OCI-LY1 (cell line): ENCODE measurements at regions not wholly inside any gene's neighbourhood (a gene's known extent, or its start where the extent isn't known, plus 50 kb on each side); places are given as distances from the start of the nearest gene placed in this dataset.

Experiments used
- H2AFZ ChIP-seq: fragments of 200-600 bp; sonication (generic), shearing (Covaris generic); 2 replicates; pipeline ENCODE4 v1.6.0; 2014; ENCODE audit warnings: antibody characterized with exemption, mild to moderate bottlenecking, low read length
- H3F3A ChIP-seq: fragments of 200-600 bp; sonication (generic), shearing (Covaris generic); 2 replicates; pipeline ENCODE4 v1.6.0; 2014; ENCODE audit warnings: mild to moderate bottlenecking, antibody characterized with exemption, low read length, moderate library complexity; ENCODE audit not compliant: insufficient read depth
- H3K27ac ChIP-seq: fragments of 200-600 bp; sonication (generic); 2 replicates; pipeline ENCODE4 v1.5.1; 2014; ENCODE audit warnings: low read length, mixed run types, mild to moderate bottlenecking, low read depth; ENCODE audit not compliant: poor library complexity, severe bottlenecking
- H3K27me3 ChIP-seq: fragments of 200-600 bp; sonication (generic); 2 replicates; pipeline ENCODE4 v1.6.0; 2014; ENCODE audit warnings: antibody characterized with exemption, mild to moderate bottlenecking, low read length, moderate library complexity; ENCODE audit not compliant: insufficient read depth
- H3K36me3 ChIP-seq: fragments of 200-600 bp; sonication (generic); 2 replicates; pipeline ENCODE4 v1.6.1; 2014; ENCODE audit warnings: mild to moderate bottlenecking, antibody characterized with exemption, low read length, moderate library complexity, mixed read lengths; ENCODE audit not compliant: insufficient read depth
- H3K4me1 ChIP-seq: fragments of 200-600 bp; sonication (generic); 2 replicates; pipeline ENCODE4 v1.5.1; 2014; ENCODE audit warnings: mild to moderate bottlenecking, low read length, moderate library complexity; ENCODE audit not compliant: insufficient read depth, severe bottlenecking
- H3K4me2 ChIP-seq: fragments of 200-600 bp; sonication (generic), shearing (Covaris generic); 2 replicates; pipeline ENCODE4 v1.6.1; 2014; ENCODE audit warnings: low read length
- H3K4me3 ChIP-seq: fragments of 200-600 bp; sonication (generic); 2 replicates; pipeline ENCODE4 v1.5.1; 2014; ENCODE audit warnings: low read length, low read depth, mild to moderate bottlenecking, mixed read lengths; ENCODE audit not compliant: poor library complexity, severe bottlenecking
- H3K79me2 ChIP-seq: fragments of 200-600 bp; shearing (Covaris generic); 2 replicates; pipeline ENCODE4 v1.6.1; 2016; ENCODE audit warnings: mixed run types, low read length, mixed read lengths; ENCODE audit not compliant: insufficient read depth
- H3K9ac ChIP-seq: fragments of 200-600 bp; sonication (generic), shearing (Covaris generic); 2 replicates; pipeline ENCODE4 v1.6.1; 2014; ENCODE audit warnings: mild to moderate bottlenecking, low read length, mixed read lengths
- H3K9me2 ChIP-seq: fragments of 200-600 bp; sonication (generic), shearing (Covaris generic); 2 replicates; pipeline ENCODE4 v1.6.1; 2014; ENCODE audit warnings: low read depth, mild to moderate bottlenecking, low read length, mixed read lengths
- H3K9me3 ChIP-seq: fragments of 200-600 bp; shearing (Covaris generic); 2 replicates; pipeline ENCODE4 v1.6.1; 2014; ENCODE audit warnings: low read length, mixed read lengths
- H4K20me1 ChIP-seq: fragments of 200-600 bp; sonication (generic), shearing (Covaris generic); 2 replicates; pipeline ENCODE4 v1.6.0; 2016; ENCODE audit warnings: mild to moderate bottlenecking, low read length; ENCODE audit not compliant: insufficient read depth
- EZH2 ChIP-seq: fragments of 200-600 bp; sonication (generic), shearing (Covaris generic); IDR thresholded peaks from 2 replicates; pipeline ENCODE4 v1.8.0; 2017; ENCODE audit warnings: borderline replicate concordance, mixed run types, mild to moderate bottlenecking, antibody characterized with exemption, low read length, moderate library complexity, mixed read lengths
- TF ChIP-seq, protein P1 (sequence below): fragments of 200-600 bp; sonication (generic), shearing (Covaris generic); IDR thresholded peaks from 2 replicates; pipeline ENCODE4 v1.5.1; 2017; ENCODE audit warnings: mild to moderate bottlenecking, antibody characterized with exemption, low read length, moderate library complexity, mixed read lengths

DNA sequence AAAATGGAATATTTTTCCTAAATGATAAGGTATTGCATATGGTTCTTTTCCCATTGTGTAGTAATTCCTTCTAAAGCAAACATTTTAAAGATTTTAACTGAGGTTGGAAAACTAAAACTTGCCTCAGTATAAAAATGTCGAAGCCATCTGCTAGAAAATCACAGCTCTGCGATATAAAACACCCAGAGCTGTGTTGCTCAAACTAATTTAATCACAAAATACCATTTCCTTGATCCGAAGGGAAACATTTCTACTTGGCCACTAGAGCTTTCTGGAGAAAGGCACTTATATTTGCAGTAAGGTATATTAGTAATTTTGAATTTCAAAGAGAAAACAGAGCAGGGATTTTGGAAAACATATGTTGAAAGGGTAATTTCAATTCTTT is 209.2 kb upstream of the ZNF32 start:
- Histone ChIP-seq H3K27ac (no peak overlapping the region), H3K4me3 (no peak overlapping the region), H3K4me1 (no peaks in the 10 kb centered on the region), H3K4me2 (no peak overlapping the region), H3K36me3 (no peaks in the 10 kb centered on the region), H3K9ac (no peak overlapping the region), H3K79me2 (no peaks in the 10 kb centered on the region), H4K20me1 (no peaks in the 10 kb centered on the region), H3K9me3 (no peaks in the 10 kb centered on the region), H3K9me2 (no peaks in the 10 kb centered on the region), H3K27me3 (no peaks in the 10 kb centered on the region), H3F3A (no peaks in the 10 kb centered on the region), H2AFZ (no peak overlapping the region)
- TF ChIP-seq, protein P1, sequence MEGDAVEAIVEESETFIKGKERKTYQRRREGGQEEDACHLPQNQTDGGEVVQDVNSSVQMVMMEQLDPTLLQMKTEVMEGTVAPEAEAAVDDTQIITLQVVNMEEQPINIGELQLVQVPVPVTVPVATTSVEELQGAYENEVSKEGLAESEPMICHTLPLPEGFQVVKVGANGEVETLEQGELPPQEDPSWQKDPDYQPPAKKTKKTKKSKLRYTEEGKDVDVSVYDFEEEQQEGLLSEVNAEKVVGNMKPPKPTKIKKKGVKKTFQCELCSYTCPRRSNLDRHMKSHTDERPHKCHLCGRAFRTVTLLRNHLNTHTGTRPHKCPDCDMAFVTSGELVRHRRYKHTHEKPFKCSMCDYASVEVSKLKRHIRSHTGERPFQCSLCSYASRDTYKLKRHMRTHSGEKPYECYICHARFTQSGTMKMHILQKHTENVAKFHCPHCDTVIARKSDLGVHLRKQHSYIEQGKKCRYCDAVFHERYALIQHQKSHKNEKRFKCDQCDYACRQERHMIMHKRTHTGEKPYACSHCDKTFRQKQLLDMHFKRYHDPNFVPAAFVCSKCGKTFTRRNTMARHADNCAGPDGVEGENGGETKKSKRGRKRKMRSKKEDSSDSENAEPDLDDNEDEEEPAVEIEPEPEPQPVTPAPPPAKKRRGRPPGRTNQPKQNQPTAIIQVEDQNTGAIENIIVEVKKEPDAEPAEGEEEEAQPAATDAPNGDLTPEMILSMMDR, result no peak

DNA sequence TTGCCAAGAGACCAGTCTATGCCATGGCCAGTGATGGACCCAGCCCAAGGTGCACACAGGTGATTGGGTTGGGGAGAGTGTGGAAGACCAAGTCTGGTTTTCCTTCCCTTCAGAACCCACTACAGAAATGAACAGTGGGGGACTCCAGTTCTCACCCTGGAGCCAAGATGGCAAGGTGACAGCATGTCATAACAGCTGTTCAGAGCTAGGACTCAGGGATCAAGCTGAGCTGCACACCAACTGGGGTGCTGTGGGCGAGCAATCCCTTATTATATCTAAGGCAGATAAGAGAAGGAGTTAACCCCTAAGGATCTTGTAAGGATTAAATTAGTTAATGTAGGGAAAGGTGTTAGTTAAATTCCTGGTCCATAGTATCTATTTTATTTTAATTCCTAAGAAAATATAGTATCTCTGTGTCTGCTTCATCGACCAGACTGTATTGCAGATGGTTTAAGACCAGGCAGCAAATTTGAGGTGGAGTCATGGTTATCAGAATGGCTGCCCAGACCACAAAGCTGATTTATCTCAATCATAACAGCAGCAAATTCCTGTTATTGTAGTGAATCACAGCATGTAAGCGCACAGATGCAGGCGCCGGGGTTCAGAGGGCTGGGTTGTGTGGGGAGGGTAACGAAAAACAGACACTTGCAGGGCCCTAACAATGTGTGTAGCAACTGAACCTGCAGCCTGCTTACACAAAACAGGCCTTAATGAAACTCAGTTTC is 208.7 kb upstream of the ZNF32 start:
- no peak for TF ChIP-seq EZH2
- TF ChIP-seq, protein P1, result no peak
- Histone ChIP-seq H3K9me3 (no peaks in the 10 kb centered on the region), H3K4me1 (no peaks in the 10 kb centered on the region), H3K4me2 (no peak overlapping the region), H3K79me2 (no peaks in the 10 kb centered on the region), H4K20me1 (no peaks in the 10 kb centered on the region), H3K9me2 (no peaks in the 10 kb centered on the region), H3K36me3 (no peaks in the 10 kb centered on the region), H3F3A (no peaks in the 10 kb centered on the region), H2AFZ (no peak overlapping the region), H3K27ac (no peak overlapping the region), H3K27me3 (no peaks in the 10 kb centered on the region), H3K4me3 (no peak overlapping the region), H3K9ac (no peak overlapping the region)

DNA sequence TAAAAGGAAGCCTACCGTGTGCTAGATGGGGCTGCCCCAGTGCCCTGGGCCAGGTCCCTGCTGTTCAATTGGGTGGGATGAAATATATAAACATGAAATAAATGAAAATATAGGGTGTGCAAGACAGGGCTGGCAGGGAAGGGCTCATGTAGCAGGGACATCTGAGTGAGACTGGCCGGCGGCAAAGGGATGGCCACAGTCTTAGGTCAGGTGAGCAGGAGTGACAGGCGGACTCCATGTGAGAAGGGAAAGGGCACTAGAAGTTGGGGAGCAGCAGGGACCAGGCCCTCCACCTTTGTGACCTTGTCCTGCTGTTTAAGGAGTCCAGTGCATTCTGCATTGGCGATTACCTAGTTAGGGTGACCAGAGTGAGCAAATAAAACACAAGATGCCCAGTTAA is 207.6 kb upstream of the ZNF32 start:
- Histone ChIP-seq H3K27me3 (no peaks in the 10 kb centered on the region), H3K4me1 (no peaks in the 10 kb centered on the region), H3K79me2 (no peaks in the 10 kb centered on the region), H3K9me2 (no peaks in the 10 kb centered on the region), H3F3A (no peaks in the 10 kb centered on the region), H3K9me3 (no peaks in the 10 kb centered on the region), H3K4me2 (no peak overlapping the region), H4K20me1 (no peaks in the 10 kb centered on the region), H3K4me3 (no peak overlapping the region), H3K9ac (no peak overlapping the region), H3K36me3 (no peaks in the 10 kb centered on the region), H3K27ac (no peak overlapping the region), H2AFZ (no peak overlapping the region)
- TF ChIP-seq, protein P1, result no peak
- TF ChIP-seq EZH2, result no peak
